HEK293 (cell line): ENCODE measurements at regions not wholly inside any gene's neighbourhood (a gene's known extent, or its start where the extent isn't known, plus 50 kb on each side); places are given as distances from the start of the nearest gene placed in this dataset.
A peak's percentile ranks its signal among the peaks of the same experiment; 100 is the strongest.

Experiments used
- EGR2 ChIP-seq: fragments of 450-650 bp; formaldehyde crosslinking; IDR thresholded peaks from 2 replicates; pipeline ENCODE4 v1.5.1; 2016; ENCODE audit warnings: low read depth, missing biosample characterization, missing genetic modification characterization
- INSM2 ChIP-seq: fragments of 450-650 bp; formaldehyde crosslinking; IDR thresholded peaks from 2 replicates; pipeline ENCODE4 v1.5.1; 2016; ENCODE audit warnings: missing biosample characterization, missing genetic modification characterization
- KLF16 ChIP-seq: fragments of 450-650 bp; formaldehyde crosslinking; IDR thresholded peaks from 2 replicates; pipeline ENCODE4 v1.5.1; 2017; ENCODE audit warnings: missing biosample characterization, missing genetic modification characterization
- KLF7 ChIP-seq: fragments of 450-650 bp; formaldehyde crosslinking; IDR thresholded peaks from 2 replicates; pipeline ENCODE4 v1.5.1; 2016; ENCODE audit warnings: missing biosample characterization, missing genetic modification characterization, borderline replicate concordance
- OSR2 ChIP-seq: fragments of 450-650 bp; formaldehyde crosslinking; IDR thresholded peaks from 2 replicates; pipeline ENCODE4 v1.5.1; 2016; ENCODE audit warnings: missing biosample characterization, missing genetic modification characterization
- PRDM10 ChIP-seq: fragments of 450-650 bp; formaldehyde crosslinking; IDR thresholded peaks from 2 replicates; pipeline ENCODE4 v1.5.1; 2016; ENCODE audit warnings: missing biosample characterization, missing genetic modification characterization
- PRDM4 ChIP-seq: fragments of 450-650 bp; formaldehyde crosslinking; IDR thresholded peaks from 2 replicates; pipeline ENCODE4 v1.5.1; 2017; ENCODE audit warnings: missing biosample characterization, missing genetic modification characterization
- SETDB1 ChIP-seq: IDR thresholded peaks from one replicate; pipeline ENCODE4 v1.6.1; 2017; ENCODE audit warnings: mild to moderate bottlenecking, low read length, moderate library complexity, mixed read lengths; ENCODE audit not compliant: insufficient read length
- ZEB2 ChIP-seq: fragments of 450-650 bp; formaldehyde crosslinking; IDR thresholded peaks from 2 replicates; pipeline ENCODE4 v1.5.1; 2016; ENCODE audit warnings: missing biosample characterization, missing genetic modification characterization
- ZNF202 ChIP-seq: fragments of 450-650 bp; formaldehyde crosslinking; IDR thresholded peaks from 2 replicates; pipeline ENCODE4 v1.5.1; 2016; ENCODE audit warnings: missing biosample characterization, missing genetic modification characterization, borderline replicate concordance
- ZNF214 ChIP-seq: fragments of 450-650 bp; formaldehyde crosslinking; IDR thresholded peaks from 2 replicates; pipeline ENCODE4 v1.5.1; 2017; ENCODE audit warnings: missing biosample characterization, mild to moderate bottlenecking, missing genetic modification characterization, borderline replicate concordance
- ZNF391 ChIP-seq: fragments of 450-650 bp; formaldehyde crosslinking; IDR thresholded peaks from 2 replicates; pipeline ENCODE4 v1.5.1; 2016; ENCODE audit warnings: low read depth, missing biosample characterization, missing genetic modification characterization, borderline replicate concordance
- ZNF416 ChIP-seq: fragments of 450-650 bp; formaldehyde crosslinking; IDR thresholded peaks from 2 replicates; pipeline ENCODE4 v1.5.1; 2016; ENCODE audit warnings: missing biosample characterization, missing genetic modification characterization
- ZNF529 ChIP-seq: fragments of 450-650 bp; formaldehyde crosslinking; IDR thresholded peaks from 2 replicates; pipeline ENCODE4 v1.5.1; 2017; ENCODE audit warnings: missing genetic modification characterization, missing biosample characterization; ENCODE audit not compliant: insufficient replicate concordance
- ZNF548 ChIP-seq: fragments of 450-650 bp; formaldehyde crosslinking; IDR thresholded peaks from 2 replicates; pipeline ENCODE4 v1.5.1; 2016; ENCODE audit warnings: missing biosample characterization, missing genetic modification characterization
- ZNF571 ChIP-seq: fragments of 450-650 bp; formaldehyde crosslinking; IDR thresholded peaks from 2 replicates; pipeline ENCODE4 v1.5.0; 2017; ENCODE audit warnings: missing biosample characterization, missing genetic modification characterization
- ZNF580 ChIP-seq: fragments of 450-650 bp; formaldehyde crosslinking; IDR thresholded peaks from 2 replicates; pipeline ENCODE4 v1.5.1; 2016; ENCODE audit warnings: missing biosample characterization, missing genetic modification characterization
- ZNF645 ChIP-seq: fragments of 450-650 bp; formaldehyde crosslinking; IDR thresholded peaks from 2 replicates; pipeline ENCODE4; 2016; ENCODE audit warnings: missing biosample characterization, missing genetic modification characterization
- ZNF660 ChIP-seq: fragments of 450-650 bp; IDR thresholded peaks from 2 replicates; pipeline ENCODE4 v1.5.1; 2018; ENCODE audit warnings: missing biosample characterization, mild to moderate bottlenecking, missing genetic modification characterization
- ZNF785 ChIP-seq: fragments of 450-650 bp; formaldehyde crosslinking; IDR thresholded peaks from 2 replicates; pipeline ENCODE4 v1.5.1; 2016; ENCODE audit warnings: missing biosample characterization, missing genetic modification characterization

GRCh38 chr7:65239707-65240352 is 133.8 kb upstream of the ZNF92 start (continued):
- no peak for TF ChIP-seq ZNF645 (tag by site-specific recombination)
- TF ChIP-seq ZNF571 (tag by site-specific recombination): no peak
- no peak for TF ChIP-seq KLF16 (tag by site-specific recombination)
- no peak for TF ChIP-seq ZNF580
- TF ChIP-seq ZNF416 (tag by site-specific recombination): no peak
- no peak for TF ChIP-seq ZNF529 (tag by site-specific recombination)
- TF ChIP-seq ZNF391 (tag by site-specific recombination): no peak
- TF ChIP-seq KLF7 (tag by site-specific recombination): no peak
- no peak for TF ChIP-seq OSR2
- TF ChIP-seq PRDM4 (tag by site-specific recombination): no peak
- TF ChIP-seq EGR2 (tag by site-specific recombination): peak; percentile 47
- TF ChIP-seq ZNF548 (tag by site-specific recombination): no peak
- no peak for TF ChIP-seq ZEB2
- TF ChIP-seq PRDM10 (tag by site-specific recombination): peak; percentile 56
- TF ChIP-seq SETDB1: no peak
- TF ChIP-seq ZNF202 (tag by site-specific recombination): no peak
- no peak for TF ChIP-seq ZNF214 (tag by site-specific recombination)
- no peak for TF ChIP-seq ZNF660 (tag by site-specific recombination)
- TF ChIP-seq INSM2: no peak
- TF ChIP-seq ZNF785: no peak
- TF ChIP-seq, all 188 proteins: peak for 25
